GM12878 (cell line): ENCODE measurements at regions not wholly inside any gene's neighbourhood (a gene's known extent, or its start where the extent isn't known, plus 50 kb on each side); places are given as distances from the start of the nearest gene placed in this dataset.

Experiments used
- CTCF ChIP-seq, 3 experiments: IDR thresholded peaks in 2 of 3; conservative IDR thresholded peaks in 1 of 3; 2 replicates each; pipeline ENCODE4 v1.5.1; 2011; ENCODE audit warnings: low read depth in 3 of 3, low read length in 3 of 3, mild to moderate bottlenecking in 3 of 3, control low read depth in 2 of 3, moderate library complexity in 2 of 3, inconsistent platforms in 1 of 3, mixed read lengths in 1 of 3; ENCODE audit not compliant: control insufficient read depth in 2 of 3, insufficient read depth in 1 of 3; ENCODE audit errors: extremely low read depth in 1 of 3
- HDAC6 ChIP-seq: fragments of 200-600 bp; sonication (generic); IDR thresholded peaks from one replicate; pipeline ENCODE4 v1.8.0; 2017; ENCODE audit warnings: antibody characterized with exemption; ENCODE audit not compliant: unreplicated experiment
- MTA3 ChIP-seq: IDR thresholded peaks from 2 replicates; pipeline ENCODE4 v1.6.1; 2012; ENCODE audit warnings: low read length, inconsistent platforms, borderline replicate concordance
- RAD21 ChIP-seq: IDR thresholded peaks from 2 replicates; pipeline ENCODE4 v1.6.1; 2011; ENCODE audit warnings: mild to moderate bottlenecking, low read depth, low read length, moderate library complexity; ENCODE audit not compliant: insufficient read depth
- RAD51 ChIP-seq: fragments of 450-650 bp; IDR thresholded peaks from 2 replicates; pipeline ENCODE4 v1.6.1; 2016; ENCODE audit warnings: moderate library complexity, mild to moderate bottlenecking, inconsistent platforms
- RFX5 ChIP-seq: IDR thresholded peaks from 2 replicates; pipeline ENCODE4 v1.6.1; 2011; ENCODE audit warnings: low read depth, low read length, improper control_type of control experiment
- SKIL ChIP-seq: fragments of 450-650 bp; IDR thresholded peaks from 2 replicates; pipeline ENCODE4 v1.6.1; 2017; ENCODE audit warnings: mild to moderate bottlenecking, low read depth, inconsistent platforms; ENCODE audit not compliant: poor library complexity, severe bottlenecking
- SUZ12 ChIP-seq: fragments of 200-600 bp; sonication (generic); IDR thresholded peaks from one replicate; pipeline ENCODE4 v1.6.1; 2018; ENCODE audit warnings: antibody characterized with exemption, mild to moderate bottlenecking; ENCODE audit not compliant: unreplicated experiment
- TAF1 ChIP-seq: IDR thresholded peaks from 2 replicates; pipeline ENCODE4 v1.6.1; 2011; ENCODE audit warnings: mild to moderate bottlenecking, low read depth, low read length, borderline replicate concordance
- TARDBP ChIP-seq: IDR thresholded peaks from 2 replicates; pipeline ENCODE4 v1.6.1; 2016; ENCODE audit warnings: borderline replicate concordance
- TCF7 ChIP-seq: IDR thresholded peaks from 2 replicates; pipeline ENCODE4 v1.6.1; 2014; ENCODE audit warnings: antibody characterized with exemption, borderline replicate concordance
- USF2 ChIP-seq: IDR thresholded peaks from 2 replicates; pipeline ENCODE4 v1.6.1; 2011; ENCODE audit warnings: low read depth, low read length, improper control_type of control experiment, borderline replicate concordance
- ZNF592 ChIP-seq: fragments of 450-650 bp; IDR thresholded peaks from 2 replicates; pipeline ENCODE4 v1.6.1; 2017; ENCODE audit warnings: mild to moderate bottlenecking, moderate library complexity

GRCh38 chr5:97480313-97480712 is 297.3 kb upstream of the RIOK2 start:
- TF ChIP-seq RAD21 (no peak), CTCF (IDR thresholded peaks at IDR 0.05 in 2 of 3, conservative IDR thresholded peaks at IDR 0.05 in 1 of 3; ENCODE audit: control insufficient read depth in 2 of 3, extremely low read depth in 1 of 3, insufficient read depth in 1 of 3, low read depth in 3 of 3, low read length in 3 of 3) (no peak), RAD51 (no peak), USF2 (no peak), RFX5 (no peak), TAF1 (no peak), ZNF592 (no peak), SUZ12 (no peak), TCF7 (no peak), HDAC6 (no peak), SKIL (no peak), MTA3 (no peak), TARDBP (no peak)
